IPS DF 4.7 (cell line): ENCODE measurements at regions not wholly inside any gene's neighbourhood (a gene's known extent, or its start where the extent isn't known, plus 50 kb on each side); places are given as distances from the start of the nearest gene placed in this dataset.
"Not testable (repeated sequence)": the region's sequence is repeated elsewhere in the genome, so short reads cannot be mapped to it uniquely, and the experiment has no call there.

Source experiments
- DNase-seq: peaks from one replicate; pipeline ENCODE4 v3.0.0-alpha.2; 2013; ENCODE audit warnings: low spot score; ENCODE audit errors: extremely low read depth

- DNase-seq, result no peak
These were observed 503.0 kb upstream of the AGA start for GRCh38 chr4:177945268-177945667.

DNA sequence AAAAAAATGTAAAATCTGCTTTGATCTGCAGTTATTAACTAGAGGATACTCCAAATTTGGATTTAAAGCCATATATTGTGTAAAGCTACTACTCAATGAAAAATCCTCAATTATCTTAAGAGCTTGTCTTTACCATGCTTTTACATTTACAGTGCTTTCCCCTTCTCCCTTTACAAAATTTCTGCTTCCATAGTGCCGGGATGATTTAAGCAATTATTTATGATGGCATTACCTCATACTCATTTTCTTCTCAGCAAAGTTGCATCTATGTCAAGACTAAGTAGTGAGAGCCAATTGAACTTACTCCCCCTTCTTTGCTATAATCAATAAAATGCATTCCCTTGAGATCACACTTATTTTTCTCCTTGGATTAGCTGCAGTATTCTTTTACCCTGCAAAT is 505.4 kb upstream of the AGA start:
- DNase-seq, result no peak

DNA sequence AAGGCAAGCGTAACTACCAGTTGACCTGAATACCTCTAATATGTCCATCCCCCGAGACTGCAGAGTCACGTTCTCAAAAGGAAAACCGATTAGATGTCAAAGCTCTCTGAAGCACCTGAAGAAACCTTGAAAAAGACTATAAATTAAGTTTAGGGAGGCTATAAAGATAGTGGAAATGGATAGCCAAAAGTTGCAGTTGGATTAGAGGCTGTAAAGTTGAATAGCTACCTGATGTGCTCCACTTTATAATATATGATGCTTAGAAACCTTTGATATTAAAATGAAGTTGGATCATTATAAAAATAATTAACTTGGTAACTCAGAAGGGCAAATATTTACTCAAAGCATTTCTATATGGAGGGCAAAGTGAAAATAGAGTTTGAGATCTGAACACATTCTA is 506.6 kb upstream of the AGA start:
- no peak for DNase-seq

GRCh38 chr4:177951026-177951425 is 508.8 kb upstream of the AGA start:
- no peak for DNase-seq

DNA sequence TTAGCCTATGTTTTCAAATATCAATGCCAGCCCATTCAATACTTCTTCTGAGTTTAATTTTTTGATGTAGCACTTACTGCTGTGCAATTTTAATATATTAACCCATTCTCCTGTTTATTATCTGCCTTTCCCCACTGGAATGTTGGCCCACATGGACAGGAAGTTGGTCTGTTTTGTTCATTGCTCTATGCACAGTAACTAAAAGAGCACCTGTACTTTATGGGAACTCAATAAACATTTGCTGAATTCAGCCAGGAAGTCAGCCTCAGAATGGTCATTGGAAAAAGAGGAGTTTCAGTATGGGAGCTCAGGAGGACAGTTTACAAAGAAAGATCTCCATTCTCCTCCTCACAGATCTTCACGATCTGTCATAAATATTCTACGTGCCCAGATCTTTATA is 510.5 kb upstream of the AGA start:
- DNase-seq, result no peak

GRCh38 chr4:177957596-177958360 is 515.5 kb upstream of the AGA start:
- no peak for DNase-seq

DNA sequence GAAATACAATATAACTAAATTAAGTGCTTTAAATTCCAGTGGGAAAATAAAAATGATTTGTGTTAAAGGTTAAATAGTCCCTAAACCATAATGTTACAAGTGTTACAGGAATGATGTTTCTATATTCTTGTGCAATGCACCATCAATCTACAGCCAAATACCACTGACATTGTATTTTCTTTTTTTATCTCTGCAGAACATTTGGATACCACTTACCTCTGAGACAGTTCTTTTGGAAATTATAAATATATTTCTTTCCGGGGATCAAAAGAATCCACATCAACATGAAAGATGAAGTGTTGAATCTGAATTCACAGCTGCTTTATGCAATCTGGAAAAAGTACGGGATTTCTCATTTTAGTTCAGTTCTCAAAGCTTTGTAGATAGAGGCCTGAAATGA is 518.3 kb upstream of the AGA start:
- no peak for DNase-seq

DNA sequence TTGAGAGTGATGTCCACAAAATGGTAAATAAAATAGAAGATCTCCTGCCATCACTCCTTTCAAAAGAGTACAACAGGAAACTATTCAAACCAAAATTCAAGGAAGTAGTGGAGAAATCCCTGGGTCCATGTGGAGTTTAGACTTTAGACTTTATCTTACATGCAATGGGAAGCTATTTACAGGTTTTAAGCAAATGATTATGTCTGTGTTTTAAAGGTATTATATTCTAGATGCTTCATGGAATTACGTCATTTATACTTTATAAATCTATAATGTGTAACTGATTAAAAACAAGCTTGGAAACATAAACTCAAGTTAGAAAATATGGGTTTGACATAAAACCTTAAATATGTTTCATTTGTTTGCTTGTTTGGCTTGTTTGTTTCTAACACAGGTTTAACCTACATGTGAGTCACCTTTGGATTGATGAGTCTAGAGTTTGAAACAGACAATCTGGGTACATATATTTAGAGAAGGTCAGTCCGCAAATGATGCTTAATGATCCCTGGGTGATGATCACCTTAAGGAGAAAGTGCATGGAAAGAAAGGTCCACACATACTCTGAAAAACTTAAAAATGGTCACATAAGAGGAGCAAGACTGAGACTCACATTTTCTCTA is 519.6 kb upstream of the AGA start:
- no peak for DNase-seq

GRCh38 chr4:177964061-177964460 is 521.8 kb upstream of the AGA start:
- DNase-seq, result no peak

GRCh38 chr4:177964693-177965168 is 522.5 kb upstream of the AGA start:
- DNase-seq, result no peak

DNA sequence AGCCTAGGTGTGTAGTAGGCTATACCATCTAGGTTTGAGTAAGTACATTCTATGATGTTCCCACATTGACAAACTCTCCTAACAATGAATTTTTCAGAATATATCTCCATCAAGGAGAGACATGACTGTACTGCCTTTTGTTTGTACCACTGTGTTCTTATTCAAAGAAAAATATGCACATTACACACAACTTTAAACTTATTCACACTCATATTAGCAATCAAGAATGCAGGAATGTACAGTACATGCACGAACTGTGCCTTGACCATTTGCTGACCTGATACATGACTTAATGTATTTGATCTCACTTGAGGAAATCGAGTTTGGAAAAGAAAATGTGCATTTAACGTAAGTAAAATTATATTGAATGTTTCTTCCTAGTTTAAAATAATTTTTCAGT is 525.1 kb upstream of the AGA start:
- no peak for DNase-seq

DNA sequence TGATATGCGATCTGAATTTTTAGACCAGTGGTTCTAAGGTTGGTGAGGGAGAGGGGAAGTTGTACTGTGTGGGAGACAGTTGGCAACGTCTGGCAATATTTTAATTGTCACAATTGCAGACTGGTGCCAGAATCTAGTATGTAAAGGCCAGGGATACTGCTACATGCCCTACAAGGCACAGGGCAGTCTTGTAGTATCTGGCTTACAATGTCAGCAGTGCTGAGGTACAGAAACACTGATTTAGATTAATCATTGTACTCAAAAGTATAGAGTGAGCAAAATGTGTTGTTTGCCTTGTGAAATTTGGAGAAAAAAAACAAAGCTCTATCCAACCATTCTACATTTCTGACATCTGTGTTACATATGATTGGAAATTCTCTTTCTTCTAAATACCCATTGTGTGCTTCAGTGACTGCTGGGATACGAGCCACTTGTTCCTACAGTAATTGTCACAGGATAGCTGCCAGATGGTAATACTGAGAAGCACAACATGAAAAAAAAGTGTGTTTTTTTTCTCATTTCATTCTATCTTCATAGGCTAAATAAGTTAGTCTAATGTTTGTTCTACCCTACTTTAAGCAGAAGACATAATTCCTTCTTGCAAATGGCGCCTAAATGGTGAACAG is 526.7 kb upstream of the AGA start:
- no peak for DNase-seq

DNA sequence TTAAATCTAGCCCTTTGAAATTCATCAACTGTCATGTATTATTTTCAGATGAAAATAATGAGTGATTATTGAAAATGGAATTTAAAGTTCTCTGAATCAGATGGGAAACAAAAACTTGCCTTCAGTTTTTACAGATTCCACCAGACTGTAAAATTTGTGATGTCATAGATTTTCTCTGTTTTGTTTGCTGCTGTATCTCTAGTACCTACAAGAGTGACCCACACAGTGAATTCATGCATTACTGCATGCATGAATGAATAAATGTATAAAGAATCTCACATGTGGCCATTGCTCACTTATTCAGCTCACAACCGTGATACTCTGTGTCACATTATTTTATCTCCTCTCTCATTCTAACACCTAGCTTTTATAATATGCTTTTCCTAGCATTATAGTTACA is 532.2 kb upstream of the AGA start:
- no peak for DNase-seq

- DNase-seq, result no peak
These were observed 533.2 kb upstream of the AGA start for GRCh38 chr4:177975315-177975987.

DNA sequence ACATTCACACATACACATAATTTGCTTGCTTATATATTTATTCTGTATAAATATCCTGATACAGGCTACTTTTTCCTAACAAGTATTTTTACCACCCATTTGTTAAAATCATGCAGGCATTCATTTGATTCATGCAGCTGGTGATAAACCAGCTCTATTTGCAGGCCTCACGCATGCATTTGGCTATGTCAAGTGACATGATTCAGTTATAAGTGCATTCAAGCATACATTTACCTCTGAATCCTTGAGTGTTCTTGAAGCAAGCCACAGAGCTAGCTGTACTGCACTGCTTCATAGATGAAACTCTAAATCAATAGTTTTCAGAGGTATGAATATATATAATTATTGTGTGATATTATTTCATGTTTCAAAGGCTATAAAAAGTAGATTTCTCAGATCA is 544.0 kb upstream of the AGA start:
- DNase-seq, result no peak

DNA sequence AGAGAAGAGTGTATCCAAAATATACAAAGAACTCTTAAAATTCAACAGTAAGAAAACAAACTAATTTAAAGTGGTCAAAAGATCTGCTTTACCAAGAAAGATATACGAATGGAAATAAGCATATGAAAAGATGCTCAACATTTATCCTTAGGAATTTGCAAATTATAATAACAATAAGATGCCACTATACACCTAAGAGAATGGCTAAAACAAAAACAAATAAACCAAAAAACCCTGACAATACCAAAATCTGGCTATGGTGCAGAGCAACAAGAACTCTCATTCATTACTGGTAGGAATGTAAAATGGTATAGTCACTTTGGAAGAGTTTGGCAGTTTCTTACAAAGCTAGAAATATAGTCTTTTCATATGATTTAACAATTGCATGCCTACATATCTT is 545.7 kb upstream of the AGA start:
- no peak for DNase-seq

GRCh38 chr4:177989503-177990201 is 547.4 kb upstream of the AGA start:
- DNase-seq, result no peak

DNA sequence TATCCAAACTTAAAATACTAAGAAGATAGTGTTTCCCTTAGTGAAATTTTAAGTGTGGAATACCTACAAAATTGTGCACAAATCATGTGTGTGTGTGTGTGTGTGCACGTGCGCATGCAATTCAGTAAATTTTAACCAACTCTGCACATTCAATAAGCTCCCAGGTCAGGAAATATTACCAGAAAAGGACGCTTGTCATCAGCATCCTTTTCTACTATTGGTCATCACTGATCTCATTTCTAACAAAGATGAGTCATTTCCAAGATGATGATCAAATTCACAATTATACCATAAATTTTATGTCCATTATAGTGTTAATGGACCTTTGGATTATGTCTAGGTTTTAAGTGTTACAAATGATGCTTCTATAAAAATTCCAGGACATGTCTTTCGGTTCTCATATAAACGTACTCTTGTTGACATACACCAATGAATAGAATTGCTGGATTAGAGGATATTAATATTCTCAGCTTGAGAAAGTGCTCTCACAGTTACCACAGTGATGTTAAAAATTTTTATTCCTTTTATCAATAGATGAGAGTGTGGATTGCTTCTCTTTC is 560.9 kb upstream of the AGA start:
- DNase-seq, result no peak

GRCh38 chr4:178010596-178010995 is 568.4 kb upstream of the AGA start:
- no peak for DNase-seq

- DNase-seq, result not testable (repeated sequence)
These were observed 572.8 kb upstream of the AGA start for GRCh38 chr4:178015046-178015445.

DNA sequence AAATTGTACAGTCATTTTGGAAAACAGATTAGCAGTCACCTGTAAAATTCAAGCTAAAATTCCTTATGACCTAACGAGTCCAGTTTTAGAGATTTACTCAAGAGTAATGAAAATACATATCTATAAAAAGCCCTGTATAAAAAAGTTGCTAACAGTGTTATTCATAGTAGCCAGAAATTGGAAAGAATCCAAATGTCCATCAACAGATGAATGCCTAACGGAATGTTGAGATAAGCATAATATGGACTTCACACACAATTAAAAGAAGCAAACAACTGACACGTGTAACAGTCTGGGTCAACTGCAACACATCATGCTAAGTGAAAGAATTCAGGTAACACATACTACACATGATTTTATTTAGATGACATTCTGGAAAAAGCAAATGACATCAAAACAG is 584.8 kb upstream of the AGA start:
- no peak for DNase-seq
